Panc1 (cell line): ENCODE measurements at regions not wholly inside any gene's neighbourhood (a gene's known extent, or its start where the extent isn't known, plus 50 kb on each side); places are given as distances from the start of the nearest gene placed in this dataset.

Source experiments
- POLR2AphosphoS5 ChIP-seq: IDR thresholded peaks from 2 replicates; pipeline ENCODE4 v1.6.1; 2012; ENCODE audit warnings: mild to moderate bottlenecking, low read depth, low read length, moderate library complexity
- TF ChIP-seq, protein P1 (sequence below): fragments of 450-650 bp; IDR thresholded peaks from 2 replicates; pipeline ENCODE4 v1.5.1; 2017; ENCODE audit warnings: mild to moderate bottlenecking
- TF ChIP-seq, protein P2 (sequence below), 2 experiments: IDR thresholded peaks; 2 replicates each; pipeline ENCODE4 v1.6.1; 2011 to 2012; ENCODE audit warnings: low read depth in 2 of 2, control low read depth in 1 of 2, low read length in 1 of 2, mild to moderate bottlenecking in 1 of 2, moderate library complexity in 1 of 2; ENCODE audit not compliant: insufficient read depth in 1 of 2

DNA sequence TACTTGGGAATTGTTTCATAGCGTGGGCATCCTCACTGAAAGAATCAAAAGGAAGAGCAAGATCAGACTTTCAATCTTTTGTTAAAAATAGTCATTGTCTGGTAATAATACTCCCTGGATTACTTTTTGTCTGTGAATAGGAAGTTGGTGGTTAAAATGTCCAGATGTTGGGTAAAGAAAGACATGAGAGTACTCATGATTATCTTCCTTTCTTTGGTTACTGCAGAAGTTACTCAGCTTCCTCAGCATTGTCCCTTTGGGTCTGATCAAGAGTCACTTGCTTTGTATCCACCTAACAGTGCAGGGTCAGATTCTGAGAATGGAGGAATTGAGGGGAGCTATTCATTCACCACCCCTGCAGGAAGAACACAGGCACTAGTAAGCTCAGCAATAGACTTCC lies 54.6 kb downstream of the RIN2 start:
- TF ChIP-seq, protein P1, sequence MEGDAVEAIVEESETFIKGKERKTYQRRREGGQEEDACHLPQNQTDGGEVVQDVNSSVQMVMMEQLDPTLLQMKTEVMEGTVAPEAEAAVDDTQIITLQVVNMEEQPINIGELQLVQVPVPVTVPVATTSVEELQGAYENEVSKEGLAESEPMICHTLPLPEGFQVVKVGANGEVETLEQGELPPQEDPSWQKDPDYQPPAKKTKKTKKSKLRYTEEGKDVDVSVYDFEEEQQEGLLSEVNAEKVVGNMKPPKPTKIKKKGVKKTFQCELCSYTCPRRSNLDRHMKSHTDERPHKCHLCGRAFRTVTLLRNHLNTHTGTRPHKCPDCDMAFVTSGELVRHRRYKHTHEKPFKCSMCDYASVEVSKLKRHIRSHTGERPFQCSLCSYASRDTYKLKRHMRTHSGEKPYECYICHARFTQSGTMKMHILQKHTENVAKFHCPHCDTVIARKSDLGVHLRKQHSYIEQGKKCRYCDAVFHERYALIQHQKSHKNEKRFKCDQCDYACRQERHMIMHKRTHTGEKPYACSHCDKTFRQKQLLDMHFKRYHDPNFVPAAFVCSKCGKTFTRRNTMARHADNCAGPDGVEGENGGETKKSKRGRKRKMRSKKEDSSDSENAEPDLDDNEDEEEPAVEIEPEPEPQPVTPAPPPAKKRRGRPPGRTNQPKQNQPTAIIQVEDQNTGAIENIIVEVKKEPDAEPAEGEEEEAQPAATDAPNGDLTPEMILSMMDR = no peak
- no peak for TF ChIP-seq POLR2AphosphoS5
- TF ChIP-seq, protein P2, sequence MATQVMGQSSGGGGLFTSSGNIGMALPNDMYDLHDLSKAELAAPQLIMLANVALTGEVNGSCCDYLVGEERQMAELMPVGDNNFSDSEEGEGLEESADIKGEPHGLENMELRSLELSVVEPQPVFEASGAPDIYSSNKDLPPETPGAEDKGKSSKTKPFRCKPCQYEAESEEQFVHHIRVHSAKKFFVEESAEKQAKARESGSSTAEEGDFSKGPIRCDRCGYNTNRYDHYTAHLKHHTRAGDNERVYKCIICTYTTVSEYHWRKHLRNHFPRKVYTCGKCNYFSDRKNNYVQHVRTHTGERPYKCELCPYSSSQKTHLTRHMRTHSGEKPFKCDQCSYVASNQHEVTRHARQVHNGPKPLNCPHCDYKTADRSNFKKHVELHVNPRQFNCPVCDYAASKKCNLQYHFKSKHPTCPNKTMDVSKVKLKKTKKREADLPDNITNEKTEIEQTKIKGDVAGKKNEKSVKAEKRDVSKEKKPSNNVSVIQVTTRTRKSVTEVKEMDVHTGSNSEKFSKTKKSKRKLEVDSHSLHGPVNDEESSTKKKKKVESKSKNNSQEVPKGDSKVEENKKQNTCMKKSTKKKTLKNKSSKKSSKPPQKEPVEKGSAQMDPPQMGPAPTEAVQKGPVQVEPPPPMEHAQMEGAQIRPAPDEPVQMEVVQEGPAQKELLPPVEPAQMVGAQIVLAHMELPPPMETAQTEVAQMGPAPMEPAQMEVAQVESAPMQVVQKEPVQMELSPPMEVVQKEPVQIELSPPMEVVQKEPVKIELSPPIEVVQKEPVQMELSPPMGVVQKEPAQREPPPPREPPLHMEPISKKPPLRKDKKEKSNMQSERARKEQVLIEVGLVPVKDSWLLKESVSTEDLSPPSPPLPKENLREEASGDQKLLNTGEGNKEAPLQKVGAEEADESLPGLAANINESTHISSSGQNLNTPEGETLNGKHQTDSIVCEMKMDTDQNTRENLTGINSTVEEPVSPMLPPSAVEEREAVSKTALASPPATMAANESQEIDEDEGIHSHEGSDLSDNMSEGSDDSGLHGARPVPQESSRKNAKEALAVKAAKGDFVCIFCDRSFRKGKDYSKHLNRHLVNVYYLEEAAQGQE (IDR thresholded peaks at IDR 0.05; ENCODE audit: insufficient read depth in 1 of 2, low read depth in 2 of 2, low read length in 1 of 2) = no peak
